ENCODE measurements at regions not wholly inside any gene's neighbourhood (a gene's known extent, or its start where the extent isn't known, plus 50 kb on each side); places are given as distances from the start of the nearest gene placed in this dataset.
"Not testable (repeated sequence)": the region's sequence is repeated elsewhere in the genome, so short reads cannot be mapped to it uniquely, and the experiment has no call there.

DNA sequence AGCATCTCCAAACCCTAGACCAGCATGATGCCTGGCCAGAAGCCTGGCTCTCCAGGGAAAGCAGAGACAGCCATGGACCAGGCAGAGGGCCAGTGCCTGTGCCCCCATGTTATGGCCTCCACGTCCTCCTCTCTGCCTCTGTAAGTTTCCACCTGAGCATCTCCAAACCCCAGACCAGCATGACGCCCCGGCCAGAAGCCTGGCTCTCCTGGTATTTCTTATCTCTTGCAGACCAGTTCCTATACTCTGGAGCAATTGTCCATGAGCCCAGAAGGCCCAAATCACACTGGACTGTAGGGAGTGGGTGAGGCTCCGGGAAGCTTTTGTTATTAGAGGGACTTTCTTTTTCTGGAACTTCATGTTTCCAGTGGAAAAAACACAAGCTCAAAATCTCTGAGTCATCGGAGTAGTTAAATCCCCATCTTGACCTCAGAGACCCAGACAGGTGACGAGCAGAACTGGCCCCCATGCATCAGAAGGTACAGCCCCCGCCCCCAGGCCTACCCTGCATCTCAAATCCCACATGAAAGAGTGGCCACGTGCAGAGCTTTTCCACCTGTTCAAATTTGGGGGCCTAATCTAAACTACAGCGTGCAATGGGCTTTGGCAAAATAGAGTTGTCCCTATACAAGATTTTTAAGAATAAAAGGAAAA is 110.2 kb upstream of the FOXQ1 start:
- DNase-seq (ENCODE audit: low spot score): no peak

DNA sequence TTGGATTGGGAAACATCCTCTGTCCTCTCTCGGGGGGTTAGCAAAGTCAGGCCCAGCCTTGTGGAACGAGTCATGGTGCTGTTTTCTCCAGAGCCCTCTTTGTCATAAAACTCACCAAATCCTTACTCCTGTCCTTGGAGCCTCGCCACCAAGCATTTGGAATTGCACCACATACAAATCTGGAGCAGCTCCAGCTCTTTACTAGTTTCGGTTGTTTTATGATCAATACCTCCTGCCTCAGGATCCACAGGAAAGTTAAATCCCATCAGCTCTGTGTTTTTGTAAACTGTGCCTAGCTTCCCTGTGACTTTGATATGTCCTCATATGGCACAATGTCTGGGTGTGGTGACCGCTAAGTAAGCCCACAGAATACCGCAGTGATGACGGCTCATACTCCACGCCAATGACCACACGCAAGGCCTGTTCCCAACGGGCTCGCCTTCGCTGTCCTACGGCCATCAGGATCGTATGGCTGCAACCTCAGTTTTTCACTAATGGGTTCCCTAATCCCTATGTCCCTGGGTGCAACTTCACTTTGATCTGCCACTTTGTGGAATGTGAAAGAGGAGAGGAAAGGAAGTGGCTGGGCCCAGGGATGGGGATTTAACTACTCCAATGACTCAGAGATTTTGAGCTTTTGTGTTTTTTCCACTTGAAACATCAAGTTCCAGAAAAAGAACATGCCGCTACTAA is 111.3 kb upstream of the FOXQ1 start:
- DNase-seq (ENCODE audit: low spot score): peak; percentile 82

DNA sequence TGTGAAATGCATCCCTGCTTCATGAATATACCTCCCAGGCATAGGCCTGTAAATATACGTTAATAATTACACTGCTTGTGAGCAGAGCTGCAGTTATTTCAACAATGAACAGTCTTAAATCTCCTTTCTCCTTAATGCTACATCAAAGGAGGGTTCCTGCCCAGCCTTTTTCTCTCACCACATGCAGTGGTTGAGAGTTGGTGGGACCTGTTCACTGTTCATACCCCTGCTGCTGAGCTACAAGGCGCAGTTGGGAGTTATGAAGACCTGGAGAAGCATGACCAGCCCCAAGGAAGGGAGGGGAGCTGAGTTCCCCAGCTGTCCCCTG is 111.9 kb upstream of the FOXQ1 start:
- DNase-seq (ENCODE audit: low spot score): no peak

DNA sequence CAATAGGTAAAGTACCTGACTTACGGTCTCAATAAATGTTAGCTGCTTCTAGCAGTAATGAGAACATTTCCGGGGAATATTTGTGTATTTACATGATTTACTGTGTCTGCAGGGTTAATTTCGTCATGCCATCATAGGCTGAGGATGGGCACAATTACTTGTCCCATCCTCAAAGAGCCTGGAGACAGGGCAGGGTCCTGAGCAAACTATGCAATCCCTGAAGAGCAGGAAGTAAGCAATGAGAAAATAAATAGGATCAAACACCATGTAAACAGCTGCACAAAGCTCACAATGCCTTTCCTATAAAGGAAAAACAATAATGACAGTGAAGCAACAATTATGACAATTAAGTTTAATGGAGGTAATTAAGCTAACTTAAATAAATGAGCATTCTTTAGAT is 114.6 kb upstream of the FOXQ1 start:
- DNase-seq (ENCODE audit: low spot score): no peak

DNA sequence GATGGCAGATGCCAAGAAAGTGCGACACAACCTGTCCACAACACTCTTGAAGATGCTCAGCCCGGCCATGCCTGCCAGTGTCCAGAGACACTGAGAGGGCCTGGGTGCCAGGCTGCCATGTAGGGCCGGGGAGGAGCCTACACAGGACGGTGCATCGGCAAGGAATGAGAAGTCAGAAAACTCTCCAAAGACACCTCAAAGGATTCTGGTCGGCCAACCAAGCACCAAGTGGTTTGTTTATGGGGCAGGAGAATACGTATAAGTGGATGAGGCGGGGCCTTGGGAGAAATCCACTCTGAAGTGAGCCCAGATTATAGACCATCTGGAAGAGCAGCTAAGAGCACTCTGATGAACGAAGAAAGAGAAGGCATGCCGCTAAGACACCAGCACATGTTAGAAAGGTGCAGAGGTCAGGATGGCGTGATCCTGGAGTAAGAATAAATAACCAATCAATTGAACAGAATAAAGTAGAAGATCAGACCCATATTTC is 120.7 kb upstream of the FOXQ1 start:
- DNase-seq (ENCODE audit: low spot score): no peak

DNA sequence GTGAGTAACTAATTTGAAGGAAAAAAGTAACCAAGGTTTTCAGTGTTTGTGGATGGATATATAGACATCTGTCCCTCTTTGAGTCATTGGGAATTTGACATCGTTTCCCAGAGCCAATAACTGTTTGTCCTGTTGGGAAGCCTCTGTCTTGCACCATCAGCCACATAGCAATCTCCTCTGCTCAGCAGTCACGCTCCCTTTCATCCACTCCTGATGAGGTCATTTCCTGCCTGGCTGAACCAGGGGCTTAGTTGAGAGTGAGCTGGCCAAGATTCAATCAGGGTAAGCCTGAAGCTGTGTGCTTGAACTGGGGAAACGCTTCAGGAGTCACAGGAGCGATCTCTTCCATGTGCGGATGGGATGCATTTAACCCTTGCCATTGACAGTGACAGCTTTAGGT is 121.5 kb upstream of the FOXQ1 start:
- DNase-seq (ENCODE audit: low spot score): peak; percentile 97

DNA sequence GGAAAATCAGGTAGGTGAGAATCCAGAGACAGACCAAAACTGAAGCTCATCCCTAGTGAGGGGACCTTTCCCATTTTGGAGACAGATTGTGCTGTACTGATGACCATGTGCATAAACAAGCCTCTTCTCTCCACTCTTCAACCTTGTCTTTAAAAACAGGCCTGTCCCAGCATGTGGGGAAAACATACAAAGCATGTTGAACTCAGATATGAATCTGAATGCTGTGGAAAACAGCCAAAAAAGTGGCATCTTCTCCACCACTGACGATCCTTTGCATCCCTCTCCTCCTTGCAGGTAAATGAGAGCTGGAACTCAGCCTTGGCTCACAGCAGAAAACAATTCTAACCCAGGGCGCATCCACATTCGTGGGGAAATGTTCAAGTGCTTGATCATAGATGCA is 123.7 kb upstream of the FOXQ1 start:
- DNase-seq (ENCODE audit: low spot score): no peak

DNA sequence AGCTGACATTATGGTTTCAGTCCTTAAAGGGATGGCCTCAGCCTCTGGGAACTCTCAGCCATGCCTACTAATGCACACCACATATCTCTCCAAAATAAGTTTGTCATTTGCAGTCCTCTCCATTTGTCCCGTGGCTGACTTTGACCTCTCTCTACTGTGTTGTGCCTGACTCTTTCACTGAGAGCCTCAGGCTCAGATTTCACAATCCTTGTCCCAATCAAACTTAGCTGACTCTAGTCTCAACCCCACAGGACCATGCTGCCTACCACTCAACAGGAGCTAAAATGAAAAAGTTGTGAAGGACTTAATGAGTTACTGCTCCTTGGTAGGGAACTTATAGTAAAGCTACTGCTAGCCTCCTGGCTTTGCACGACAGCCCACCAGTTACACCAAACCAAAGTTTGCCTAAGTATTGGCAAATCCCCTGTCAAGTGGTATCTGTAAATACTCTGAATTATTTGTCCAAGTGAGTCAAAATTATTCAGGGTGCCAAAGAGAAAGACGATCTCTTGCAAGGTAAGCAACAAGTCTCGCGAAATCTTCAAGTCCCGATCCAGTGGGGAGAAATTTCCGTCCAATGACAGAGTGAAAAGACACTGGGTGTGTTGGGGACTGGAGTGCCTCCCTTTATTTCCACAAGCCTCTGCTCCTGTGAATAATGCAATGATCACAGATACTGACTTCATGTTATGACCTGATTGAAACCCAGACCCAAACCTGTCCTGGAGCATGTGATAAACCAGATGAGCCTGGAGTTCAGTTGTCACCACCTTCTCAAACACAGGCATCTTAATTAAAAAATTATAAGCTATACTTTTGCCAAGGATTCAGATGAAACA is 124.4 kb upstream of the FOXQ1 start:
- DNase-seq (ENCODE audit: low spot score): no peak

DNA sequence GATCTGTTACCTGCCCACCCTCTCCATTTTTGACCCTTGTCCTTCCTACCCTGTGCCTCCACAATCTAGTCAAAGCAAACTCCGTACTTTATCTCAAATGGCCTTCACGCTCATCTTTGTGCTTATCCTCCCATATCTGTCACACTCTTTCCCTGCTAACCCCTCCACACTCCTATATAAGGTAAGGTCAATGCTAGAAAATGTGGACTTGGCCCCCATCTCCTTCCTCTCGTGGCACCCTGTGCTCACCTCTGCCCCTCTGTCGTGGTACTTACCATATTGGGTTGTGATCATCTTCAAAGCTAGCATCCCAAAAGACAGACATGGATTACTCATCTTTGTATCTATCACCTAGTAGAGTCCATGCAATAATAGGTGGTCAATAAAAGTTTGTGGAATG is 127.6 kb upstream of the FOXQ1 start:
- no peak for DNase-seq (ENCODE audit: low spot score)

DNA sequence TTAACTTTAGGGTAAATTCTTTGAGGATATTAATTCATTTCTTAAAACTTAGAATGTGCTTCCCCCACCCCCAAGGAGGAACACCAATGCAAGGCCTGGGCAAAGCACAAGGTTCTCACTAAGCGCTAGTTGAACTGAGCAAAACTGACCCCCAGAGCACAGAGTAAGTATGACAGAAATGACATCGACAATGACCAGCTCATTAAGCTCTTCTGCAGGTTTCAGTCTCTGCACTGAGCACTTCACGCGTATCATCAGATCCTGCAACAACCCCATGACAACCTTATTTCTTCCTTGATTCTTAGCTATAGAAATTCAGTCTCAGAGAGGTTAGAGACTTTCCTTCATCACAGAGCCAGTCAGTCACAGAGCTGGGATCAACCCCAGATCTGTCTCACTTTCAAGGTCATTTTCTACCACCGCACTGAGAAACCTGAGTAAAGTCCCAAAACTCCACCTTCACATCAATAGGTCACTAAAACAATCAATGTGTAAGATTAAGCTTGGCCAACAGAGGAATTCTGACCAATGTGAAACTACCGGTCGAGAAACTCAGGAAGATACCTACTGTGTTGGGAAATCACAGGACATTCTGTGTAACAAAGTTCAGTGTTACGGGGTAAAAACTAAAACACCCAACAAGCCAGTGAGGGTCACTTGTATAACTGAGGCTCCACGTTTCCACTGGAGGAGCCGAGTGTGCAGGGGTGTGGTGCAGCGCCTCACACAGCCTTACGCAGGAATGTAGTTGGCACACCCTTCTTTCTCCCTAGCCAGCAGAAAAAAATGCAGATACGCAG is 129.0 kb upstream of the FOXQ1 start:
- no peak for DNase-seq (ENCODE audit: low spot score)

DNA sequence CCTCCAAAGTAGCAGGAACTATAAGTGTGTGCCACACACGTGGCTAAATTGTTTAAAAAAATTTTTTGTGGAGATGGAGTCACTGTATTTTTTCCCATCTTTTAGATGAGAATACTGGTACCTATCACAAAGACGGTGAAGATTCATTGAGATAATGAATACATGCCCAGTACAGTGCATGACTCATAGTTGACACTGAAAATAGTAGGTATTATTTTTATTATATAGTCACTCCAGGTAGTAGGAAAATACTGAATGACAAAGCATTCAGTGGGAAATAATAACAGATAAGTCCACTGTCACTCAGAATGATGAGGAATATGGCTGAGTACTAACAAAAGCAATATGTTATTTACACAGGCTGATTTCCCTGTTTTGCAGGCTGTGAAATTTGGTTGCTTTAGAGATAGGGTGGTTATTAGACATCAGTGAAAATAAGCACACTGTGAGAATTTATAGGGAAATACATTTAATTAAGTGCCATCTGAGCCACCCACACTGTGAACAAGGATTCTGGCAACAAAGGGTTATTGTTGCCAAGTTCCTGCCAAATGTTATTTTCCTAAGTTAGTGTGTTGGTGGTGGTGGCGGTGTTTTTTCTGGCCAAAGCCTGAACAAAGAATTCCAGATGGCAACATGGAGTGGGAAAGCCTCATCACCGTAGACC is 129.8 kb upstream of the FOXQ1 start:
- DNase-seq (ENCODE audit: low spot score): no peak

DNA sequence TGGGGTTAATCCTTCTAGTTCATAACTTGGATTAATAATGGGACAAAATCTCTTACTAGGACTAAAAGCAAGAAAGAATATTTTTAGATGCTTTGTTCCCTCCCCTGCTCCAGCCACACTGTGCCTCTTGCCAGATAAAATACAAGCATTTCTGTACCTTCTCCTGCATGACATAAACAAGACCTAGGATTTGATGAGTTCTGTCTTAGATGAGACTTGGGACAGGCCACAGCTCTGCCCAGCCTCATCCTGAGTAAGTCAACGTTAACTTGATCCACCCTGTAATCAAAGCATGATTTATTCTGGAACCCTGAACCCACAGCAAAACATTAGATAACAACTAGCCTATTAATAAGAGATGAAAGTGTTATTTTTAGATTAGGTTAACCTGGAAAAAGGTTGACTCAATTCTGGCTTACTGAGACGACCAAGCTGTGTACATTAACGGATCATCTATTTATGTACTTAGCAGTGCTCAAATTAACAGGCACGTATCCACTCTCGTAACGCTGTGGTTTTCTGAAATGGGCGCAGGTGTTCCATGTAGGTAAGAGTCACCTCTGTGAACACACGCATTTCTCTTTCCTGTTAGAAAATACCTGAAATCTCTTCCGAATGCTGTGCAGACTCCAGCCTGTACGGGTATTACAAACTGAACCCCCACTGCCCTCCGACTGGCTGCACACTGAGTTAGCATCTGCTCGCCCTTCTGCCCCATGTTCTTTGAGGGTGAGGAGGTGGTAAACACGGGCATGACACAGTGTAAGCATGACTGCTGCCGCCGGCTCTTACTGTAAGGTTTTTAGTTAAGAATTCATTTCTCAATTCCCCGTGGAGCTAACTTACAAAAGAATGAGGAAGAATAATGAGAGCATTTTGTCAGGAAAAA is 132.1 kb upstream of the FOXQ1 start:
- no peak for DNase-seq (ENCODE audit: low spot score)

DNA sequence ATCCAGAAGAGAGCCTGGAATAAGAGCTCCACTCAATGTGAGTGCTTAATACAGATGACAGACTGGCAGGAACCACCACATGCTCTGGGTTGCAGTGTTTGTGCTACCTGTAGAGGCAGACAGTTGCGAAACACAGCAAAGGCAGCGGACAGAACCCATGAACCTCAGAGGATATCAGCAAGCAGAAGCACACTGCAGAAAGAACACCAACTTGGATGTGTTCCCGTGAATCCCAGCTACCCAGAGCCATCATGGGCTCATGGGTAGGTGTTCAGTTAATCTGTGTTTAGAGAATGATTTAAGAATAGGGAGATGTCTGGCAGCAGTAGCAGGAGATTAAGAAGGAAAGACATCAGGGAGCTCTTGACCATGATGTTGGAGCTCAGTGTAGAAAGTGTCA is 133.3 kb upstream of the FOXQ1 start:
- DNase-seq (ENCODE audit: low spot score): no peak

DNA sequence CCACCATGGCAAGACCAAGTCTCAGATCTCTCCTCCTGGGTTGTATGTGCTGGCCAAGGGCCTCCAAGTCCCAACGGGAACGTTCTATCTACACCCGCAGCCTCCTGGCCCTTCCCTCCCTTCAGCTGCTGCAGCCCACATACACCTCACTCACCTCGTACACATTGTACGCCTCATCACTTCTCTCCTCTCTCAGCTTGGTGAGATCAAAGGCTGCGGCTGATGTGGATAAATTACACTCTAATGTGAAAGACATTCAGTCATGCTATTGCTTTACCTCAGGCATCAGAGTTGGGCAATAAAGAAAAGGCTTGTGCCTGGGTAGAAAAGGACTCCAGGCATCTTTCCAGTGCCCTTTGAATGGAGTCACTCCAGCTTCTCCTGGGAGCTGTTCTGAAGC is 135.3 kb upstream of the FOXQ1 start:
- DNase-seq (ENCODE audit: low spot score): no peak

DNA sequence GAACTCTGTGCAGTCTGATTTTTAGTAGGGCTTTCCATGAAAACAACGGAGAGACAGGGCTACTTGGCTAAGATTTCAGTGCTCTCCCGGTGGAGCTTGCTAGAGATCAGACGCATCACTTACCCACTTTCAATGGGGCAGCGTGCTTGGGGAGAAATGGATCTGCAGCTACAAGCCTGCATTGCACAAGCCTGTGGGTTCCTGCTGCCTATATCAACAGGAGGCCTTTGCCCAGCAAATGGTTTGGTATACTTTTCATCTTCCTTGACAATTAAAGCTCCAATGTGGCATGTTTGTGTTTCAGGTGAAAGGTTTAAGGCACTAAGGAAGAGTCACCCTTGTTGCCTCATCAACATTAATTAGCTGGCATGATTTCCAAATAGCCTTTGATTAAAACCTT is 136.0 kb upstream of the FOXQ1 start:
- DNase-seq (ENCODE audit: low spot score): no peak

DNA sequence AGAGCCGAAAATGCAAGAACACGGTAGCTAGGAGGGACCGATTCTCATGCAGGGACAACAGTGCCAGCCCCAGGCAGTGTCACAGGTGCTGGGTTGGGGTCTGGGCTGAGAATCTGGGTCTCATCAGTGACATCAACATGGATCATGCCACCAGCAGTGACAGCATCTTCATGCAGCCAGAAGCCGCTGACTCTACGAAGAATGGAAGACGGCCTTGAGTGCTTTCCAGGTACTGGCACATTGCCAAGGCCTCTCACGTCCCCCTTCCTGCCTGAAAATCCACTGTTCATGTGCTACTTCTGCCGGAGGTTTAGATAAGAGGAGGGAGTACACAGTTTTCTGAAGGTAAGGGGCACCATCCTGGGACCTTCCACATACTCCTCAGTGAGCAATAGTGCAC is 141.1 kb upstream of the FOXQ1 start:
- DNase-seq (ENCODE audit: low spot score): no peak

DNA sequence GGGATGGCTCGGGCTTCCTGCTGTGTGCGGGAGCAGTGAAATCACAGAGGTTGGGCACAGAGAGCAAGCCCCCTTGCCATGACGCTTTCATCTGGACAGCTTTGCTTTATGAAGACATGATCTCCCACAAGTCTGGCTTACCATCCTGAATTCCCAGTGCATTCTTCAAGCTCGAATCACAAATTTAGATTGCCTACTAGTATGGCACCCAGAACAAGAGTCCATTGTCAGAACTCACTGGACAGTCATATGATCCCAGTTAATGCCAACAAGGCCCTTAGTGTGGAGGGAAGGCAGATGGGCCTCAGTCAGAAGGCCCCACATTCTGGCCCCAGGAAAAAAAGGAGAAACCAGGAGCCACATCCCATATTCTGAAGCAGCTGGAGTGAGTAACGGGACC is 147.3 kb upstream of the FOXQ1 start:
- DNase-seq (ENCODE audit: low spot score): peak; percentile 19

DNA sequence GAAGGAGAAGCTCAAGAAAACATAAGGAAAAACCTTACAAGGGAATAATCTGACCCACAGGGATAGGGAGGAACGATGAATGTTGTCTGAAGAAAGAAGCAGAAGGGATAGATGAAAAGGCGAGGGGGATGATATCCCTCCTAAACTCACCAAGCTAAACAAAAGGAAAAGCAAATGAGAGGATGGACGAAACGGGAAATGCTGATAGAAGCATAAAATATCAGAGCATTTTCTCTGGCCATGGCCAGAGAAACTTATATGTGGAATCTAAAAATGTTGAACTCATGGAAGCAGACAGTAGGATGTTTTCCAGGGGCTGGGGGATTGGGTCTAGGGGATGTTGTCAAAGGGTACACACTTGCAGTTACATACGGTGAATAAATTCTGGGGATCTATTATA is 148.4 kb upstream of the FOXQ1 start:
- no peak for DNase-seq (ENCODE audit: low spot score)

DNA sequence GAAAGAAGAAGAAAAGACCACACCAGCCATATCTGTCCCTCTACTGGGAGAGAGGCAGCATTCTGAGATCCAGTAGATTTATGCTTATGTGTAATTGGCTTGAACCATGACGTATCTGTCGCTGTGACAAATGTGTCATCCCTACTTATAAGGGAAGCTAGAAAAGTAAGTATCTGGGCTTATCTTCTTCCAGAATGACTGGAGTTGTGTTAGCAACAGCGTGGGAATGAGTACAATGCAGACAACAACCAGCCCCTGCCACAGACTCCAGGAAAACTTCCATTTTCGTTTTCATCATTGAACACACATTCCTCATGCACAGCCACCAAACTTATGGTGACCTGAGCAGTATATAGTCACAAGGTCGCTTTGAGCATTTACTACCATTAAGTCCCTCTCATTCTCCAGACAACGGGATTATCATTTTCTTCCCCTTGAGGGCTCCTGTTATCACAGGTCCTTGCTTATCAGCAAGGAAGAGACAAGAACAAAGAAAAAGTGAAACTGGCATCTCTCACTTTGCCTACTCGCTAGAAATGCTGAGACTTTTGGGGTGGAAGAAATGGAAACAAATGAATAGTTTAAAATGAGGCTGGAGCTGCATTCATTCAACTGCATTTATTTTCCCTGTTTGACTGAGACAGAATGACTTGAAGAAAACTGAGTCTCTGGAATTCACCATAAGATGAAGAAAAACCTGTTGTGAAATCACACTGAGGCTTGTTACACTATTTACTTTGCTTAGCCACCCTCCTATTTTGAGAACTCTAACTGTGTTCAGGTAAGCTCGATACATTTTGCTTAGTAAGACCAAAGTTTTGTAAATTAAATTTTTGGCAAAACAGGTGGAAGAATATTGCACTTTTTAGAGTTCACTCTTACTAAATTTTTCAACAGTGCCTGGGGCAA is 149.3 kb upstream of the FOXQ1 start:
- DNase-seq (ENCODE audit: low spot score): no peak

DNA sequence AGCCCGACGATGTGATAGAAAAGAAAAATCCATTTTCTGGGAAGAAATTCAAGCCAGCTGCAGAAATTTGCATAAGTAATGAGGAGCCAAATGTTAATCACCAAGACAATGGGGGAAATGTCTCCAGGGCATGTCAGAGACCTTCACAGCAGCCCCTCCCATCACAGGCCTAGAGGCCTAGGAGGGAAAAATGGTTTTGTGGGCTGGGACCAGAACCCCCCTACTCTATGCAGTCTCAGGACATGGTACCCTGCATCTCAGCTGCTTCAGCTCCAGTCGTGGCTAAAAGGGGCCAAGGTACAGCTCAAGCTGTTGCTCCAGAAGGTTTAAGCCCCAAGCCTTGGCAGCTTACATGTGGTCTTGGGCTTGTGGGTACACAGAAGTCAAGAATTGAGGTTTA is 155.5 kb upstream of the FOXQ1 start:
- DNase-seq (ENCODE audit: low spot score): not testable (repeated sequence)

All from AG08395 (cell line).